Stimulated activated CD4-positive, alpha-beta T cell treated with anti-CD3 and anti-CD28 coated beads, TNF-alpha, amount 100 ng/mL, for 1 hour (primary cell): ENCODE measurements at regions not wholly inside any gene's neighbourhood (a gene's known extent, or its start where the extent isn't known, plus 50 kb on each side); places are given as distances from the start of the nearest gene placed in this dataset.

ENCODE experiments used
- DNase-seq, 3 donors: peaks; one replicate each; pipeline ENCODE4 v3.0.0-alpha.2; 2020; ENCODE audit warnings: low read depth in 3 of 3, low spot score in 1 of 3

- no peak for DNase-seq
These were observed 84.9 kb downstream of the ACKR3 start for GRCh38 chr2:236654496-236654895.

DNA sequence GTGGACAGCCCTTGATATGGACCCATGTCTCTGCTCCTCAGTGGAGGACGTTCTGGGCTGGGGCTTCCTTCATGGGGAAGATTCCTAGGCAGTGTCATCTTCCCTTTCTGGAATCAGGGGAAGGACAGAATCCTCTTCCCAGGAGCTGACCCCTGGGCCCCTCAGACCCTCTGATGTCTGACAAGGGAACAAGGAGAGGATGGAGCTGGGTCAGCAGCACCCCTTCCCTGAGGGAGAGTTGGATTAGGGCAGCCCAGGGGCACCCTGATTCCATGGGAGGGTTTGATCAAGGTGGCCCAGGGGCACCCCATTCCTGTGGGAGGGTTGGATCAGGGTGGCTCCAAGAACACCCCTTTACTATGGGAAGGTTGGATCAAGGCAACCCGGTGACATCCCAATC, 86.5 kb downstream of the ACKR3 start:
- DNase-seq = no peak

DNA sequence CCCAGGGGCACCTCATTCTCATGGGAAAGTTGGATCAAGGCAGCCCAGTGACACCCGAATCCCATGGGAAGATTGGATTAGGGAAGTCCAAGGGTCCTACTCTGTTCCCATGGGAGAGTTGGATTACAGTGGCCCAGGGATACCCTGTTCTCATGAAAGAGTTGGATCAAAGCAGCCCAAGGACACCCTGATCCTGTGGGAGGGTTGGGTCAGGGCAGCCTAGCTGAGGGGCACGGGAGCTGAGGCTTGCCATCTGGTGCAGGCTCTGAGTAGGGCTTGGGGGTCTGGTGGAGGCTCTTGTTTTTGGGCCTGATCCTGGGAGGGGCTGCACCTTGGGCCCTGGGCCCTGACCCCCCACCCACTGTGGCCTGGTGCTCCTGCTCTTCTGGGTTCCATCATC, 87.1 kb downstream of the ACKR3 start:
- DNase-seq = no peak

GRCh38 chr2:236657215-236657614, 87.6 kb downstream of the ACKR3 start:
- DNase-seq = no peak

- DNase-seq = no peak
These were observed 88.2 kb downstream of the ACKR3 start for GRCh38 chr2:236657801-236658200.

DNA sequence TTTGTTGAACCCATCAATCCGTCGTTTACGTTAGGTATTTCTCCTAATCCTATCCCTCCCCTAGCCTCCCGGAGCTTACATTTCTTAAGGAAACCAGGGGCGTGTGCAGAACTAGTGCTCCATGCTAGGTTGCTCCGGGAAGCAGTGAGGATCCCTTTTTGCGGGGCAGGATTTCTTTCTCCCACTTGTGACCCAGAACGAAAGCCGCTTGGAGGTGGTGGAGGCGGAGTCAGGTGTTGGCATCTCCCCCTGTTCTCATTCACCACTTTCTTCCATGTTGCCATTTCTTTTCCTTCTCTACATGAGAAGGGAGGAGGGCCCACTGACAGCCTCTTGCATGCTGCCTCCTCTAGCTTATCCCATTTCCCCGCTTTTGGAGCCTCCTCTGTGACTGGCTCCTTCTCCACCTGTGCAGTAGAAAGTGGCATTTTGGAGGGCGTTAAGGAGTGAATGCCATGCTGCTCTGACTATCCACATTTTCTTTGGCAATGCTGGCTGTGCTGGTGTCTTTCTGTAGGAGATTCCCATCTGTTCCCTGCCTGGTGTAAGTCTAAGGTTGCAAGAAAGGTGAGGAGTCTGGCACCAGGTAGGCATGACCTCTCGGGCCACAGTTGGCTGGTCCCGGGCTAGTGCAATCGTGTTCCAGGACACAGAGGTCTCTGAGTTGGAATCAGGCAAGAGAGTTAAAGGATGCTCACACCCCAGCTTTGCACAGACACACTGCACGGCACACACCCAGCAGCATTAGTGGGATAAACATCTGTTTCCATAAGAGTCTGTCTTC, 89.5 kb downstream of the ACKR3 start:
- DNase-seq = no peak

- no peak for DNase-seq
These were observed 90.1 kb downstream of the ACKR3 start for GRCh38 chr2:236659758-236660150.

DNA sequence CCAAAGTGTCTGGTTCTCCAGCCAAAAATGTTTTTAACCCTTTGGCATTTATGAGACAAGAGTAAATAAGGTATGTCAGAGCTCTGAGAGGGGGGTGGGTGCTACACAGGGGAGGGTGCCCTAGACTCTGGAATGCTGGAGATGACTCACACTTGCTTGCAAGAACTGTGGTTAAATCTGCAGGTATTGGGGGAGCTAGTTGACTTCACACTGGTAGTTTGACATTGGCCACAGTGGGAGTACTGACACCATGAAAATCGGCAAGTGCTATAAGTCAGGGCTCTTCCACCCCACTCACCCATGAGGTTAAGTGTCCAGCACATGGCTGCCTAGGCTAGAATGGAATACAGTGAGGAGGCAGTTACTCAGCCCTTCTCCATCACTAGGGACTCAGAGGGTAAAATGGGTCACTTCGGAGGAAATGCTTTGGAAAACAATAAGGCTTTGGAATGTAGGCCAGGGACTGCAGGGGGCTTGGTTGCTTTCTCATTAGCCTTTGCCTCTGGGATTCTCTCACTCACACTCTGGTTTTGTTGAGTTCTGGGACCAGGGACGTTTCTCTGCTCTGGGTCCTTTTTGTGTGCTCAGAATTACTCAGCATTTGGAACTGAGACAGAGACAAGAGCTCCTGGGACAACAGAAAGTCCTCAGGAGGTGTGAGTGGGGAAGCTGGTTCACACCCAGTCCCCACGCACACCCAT, 91.6 kb downstream of the ACKR3 start:
- DNase-seq = no peak

DNA sequence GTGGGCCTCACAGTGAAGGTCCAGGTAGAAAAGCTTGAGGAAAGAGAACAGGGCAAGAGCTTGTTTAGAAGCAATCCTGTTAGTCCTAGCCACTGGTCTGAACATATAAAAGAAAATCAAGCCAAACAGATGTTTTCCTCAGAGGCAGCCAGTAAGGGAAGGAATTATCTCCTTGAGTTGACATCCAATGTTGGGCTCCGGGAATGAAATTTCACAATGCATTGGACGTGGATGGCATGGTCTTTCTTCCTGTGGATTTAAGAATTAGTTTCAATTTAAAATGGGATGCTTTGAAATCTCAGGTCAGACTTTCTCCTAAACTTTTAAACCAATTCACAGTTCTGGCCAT, 92.1 kb downstream of the ACKR3 start:
- DNase-seq = no peak

- no peak for DNase-seq
These were observed 92.9 kb downstream of the ACKR3 start for GRCh38 chr2:236662231-236663185.

DNA sequence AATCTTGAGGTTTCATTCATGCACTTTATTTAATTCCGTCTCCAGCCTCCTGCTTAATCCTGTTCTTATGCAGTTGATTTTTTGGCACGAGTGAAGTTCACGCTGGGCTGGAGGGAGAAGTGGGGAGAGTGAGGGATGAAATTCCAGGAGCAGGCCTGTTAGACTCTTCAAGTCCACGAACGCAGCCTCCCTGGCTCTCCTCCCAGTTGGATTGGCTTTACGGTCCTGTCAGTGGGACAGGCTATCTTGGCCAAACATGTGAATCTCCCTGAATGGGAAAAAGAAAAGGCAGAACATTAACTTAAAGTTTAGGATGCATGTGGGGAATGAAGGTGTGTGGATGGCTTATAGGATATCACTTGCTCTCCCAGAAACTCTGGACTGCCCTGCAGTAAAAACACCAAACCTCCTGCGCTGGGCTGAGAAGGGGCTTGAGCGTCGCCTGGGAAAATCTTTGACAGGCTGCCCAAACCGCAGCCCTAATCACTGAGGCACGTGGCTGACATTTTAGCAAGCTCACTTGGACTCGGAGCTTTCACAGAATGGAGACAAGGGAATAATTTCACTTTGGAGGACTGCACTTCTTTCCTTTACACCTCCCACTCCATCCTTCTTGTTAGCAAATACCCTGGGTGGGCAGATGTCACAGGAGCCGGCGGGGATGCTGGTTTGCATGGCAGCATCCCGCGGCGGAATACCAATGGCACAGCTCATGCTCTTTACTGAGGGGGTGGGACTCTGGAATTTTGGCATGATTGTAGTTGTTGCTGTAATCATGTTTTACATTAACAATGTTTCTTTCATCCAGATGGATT, 93.9 kb downstream of the ACKR3 start:
- no peak for DNase-seq

GRCh38 chr2:236664136-236664535, 94.5 kb downstream of the ACKR3 start:
- no peak for DNase-seq

- DNase-seq = no peak
These were observed 95.5 kb downstream of the ACKR3 start for GRCh38 chr2:236665101-236665500.

- DNase-seq = no peak
These were observed 96.0 kb downstream of the ACKR3 start for GRCh38 chr2:236665572-236666118.

DNA sequence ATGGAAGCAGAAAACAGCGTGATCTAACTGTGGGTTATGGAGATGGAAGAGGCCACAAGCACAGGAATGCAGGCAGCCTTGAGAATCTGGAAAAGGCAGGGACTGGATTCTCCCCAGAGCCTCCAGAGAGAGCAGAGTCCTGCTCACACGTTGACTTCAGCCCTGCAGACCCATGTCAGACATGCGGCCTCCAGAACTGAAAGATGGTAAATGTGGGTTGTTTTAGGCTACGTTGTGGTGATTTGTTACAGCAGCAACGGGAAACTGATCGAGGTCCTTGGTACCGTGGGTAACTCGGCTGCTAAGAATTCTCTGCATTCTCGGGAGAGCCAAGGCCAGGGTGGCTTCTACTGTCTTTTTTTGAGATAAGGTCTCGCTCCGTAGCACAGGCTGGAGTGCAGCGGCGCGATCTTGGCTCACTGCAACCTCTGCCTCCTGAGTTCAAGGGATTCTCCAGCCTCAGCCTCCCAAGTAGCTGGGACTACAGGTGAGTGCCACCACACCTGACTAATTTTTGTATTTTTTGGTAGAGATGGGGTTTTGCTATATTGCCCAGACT, 97.1 kb downstream of the ACKR3 start:
- no peak for DNase-seq

- no peak for DNase-seq
These were observed 97.9 kb downstream of the ACKR3 start for GRCh38 chr2:236667526-236667925.

- DNase-seq = no peak
These were observed 98.9 kb downstream of the ACKR3 start for GRCh38 chr2:236668531-236668969.

DNA sequence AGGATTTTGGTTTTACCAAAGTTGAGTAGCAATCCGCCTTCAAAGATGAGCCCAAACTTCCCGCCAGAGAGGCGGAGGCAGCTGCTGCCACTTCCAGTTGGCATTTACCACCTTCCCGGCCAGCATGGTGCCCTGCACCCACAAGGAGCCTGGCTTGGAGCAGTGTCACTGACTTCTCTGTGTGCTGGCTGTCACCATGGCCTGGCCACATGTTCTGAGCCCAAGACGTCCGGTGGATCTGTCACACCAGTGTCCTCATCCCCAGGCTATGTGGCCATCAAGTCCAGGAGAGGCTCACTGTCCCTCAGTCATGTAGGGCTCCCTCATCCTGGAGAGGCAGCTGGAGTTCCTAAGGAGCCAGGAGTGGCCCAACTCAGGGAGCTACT, 100.6 kb downstream of the ACKR3 start:
- no peak for DNase-seq

- DNase-seq = no peak
These were observed 102.4 kb downstream of the ACKR3 start for GRCh38 chr2:236671896-236672562.

DNA sequence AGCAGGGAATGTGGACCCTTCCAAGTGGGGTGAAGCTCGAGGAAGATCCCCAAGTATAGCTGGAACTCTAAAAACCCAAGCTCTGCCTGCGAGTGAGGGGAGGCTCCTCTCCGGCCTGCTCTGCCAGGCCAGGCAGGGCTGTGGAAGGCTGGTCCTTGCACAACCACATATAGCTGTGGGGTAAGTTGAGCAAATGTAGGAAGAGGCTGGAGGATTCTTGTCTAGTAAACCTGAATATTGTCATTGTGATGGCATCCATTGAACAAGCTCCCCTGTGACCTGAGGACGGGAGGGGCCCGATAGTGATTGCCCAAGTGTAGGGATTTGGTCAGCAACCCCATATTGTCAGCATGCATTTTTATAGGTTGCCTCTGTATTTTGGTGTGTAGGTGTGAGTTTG, 103.0 kb downstream of the ACKR3 start:
- DNase-seq = no peak
